ENCODE measurements at regions not wholly inside any gene's neighbourhood (a gene's known extent, or its start where the extent isn't known, plus 50 kb on each side); places are given as distances from the start of the nearest gene placed in this dataset.
"Not testable (repeated sequence)": the region's sequence is repeated elsewhere in the genome, so short reads cannot be mapped to it uniquely, and the experiment has no call there.

GRCh38 chr13:55887561-55887960 is 1253.2 kb upstream of the PRR20A start:
- no peak for DNase-seq

GRCh38 chr13:55893540-55893939 is 1247.2 kb upstream of the PRR20A start:
- no peak for DNase-seq

GRCh38 chr13:55937180-55937579 is 1203.5 kb upstream of the PRR20A start:
- DNase-seq = no peak

GRCh38 chr13:55948175-55948574 is 1192.5 kb upstream of the PRR20A start:
- DNase-seq = no peak

GRCh38 chr13:55963934-55964333 is 1176.8 kb upstream of the PRR20A start:
- DNase-seq = no peak

GRCh38 chr13:55967055-55967454 is 1173.7 kb upstream of the PRR20A start:
- no peak for DNase-seq

GRCh38 chr13:55977436-55977835 is 1163.3 kb upstream of the PRR20A start:
- DNase-seq = no peak

GRCh38 chr13:55981381-55981780 is 1159.3 kb upstream of the PRR20A start:
- DNase-seq = no peak

- not testable (repeated sequence) for DNase-seq
Measured at GRCh38 chr13:55984026-55984425, 1156.7 kb upstream of the PRR20A start.

GRCh38 chr13:55990631-55991030 is 1150.1 kb upstream of the PRR20A start:
- no peak for DNase-seq

- no peak for DNase-seq
Measured at GRCh38 chr13:55991666-55992065, 1149.1 kb upstream of the PRR20A start.

GRCh38 chr13:55992145-55992544 is 1148.6 kb upstream of the PRR20A start:
- DNase-seq = no peak

GRCh38 chr13:55999709-56000108 is 1141.0 kb upstream of the PRR20A start:
- DNase-seq = no peak

GRCh38 chr13:56009418-56009817 is 1131.3 kb upstream of the PRR20A start:
- no peak for DNase-seq

GRCh38 chr13:56012644-56013043 is 1128.1 kb upstream of the PRR20A start:
- DNase-seq = no peak

- DNase-seq = no peak
Measured at GRCh38 chr13:56015919-56016318, 1124.8 kb upstream of the PRR20A start.

- DNase-seq = no peak
Measured at GRCh38 chr13:56019606-56020005, 1121.1 kb upstream of the PRR20A start.

GRCh38 chr13:56020425-56020824 is 1120.3 kb upstream of the PRR20A start:
- no peak for DNase-seq

- no peak for DNase-seq
Measured at GRCh38 chr13:56039992-56040391, 1100.7 kb upstream of the PRR20A start.

- DNase-seq = no peak
Measured at GRCh38 chr13:56066321-56066720, 1074.4 kb upstream of the PRR20A start.

- no peak for DNase-seq
Measured at GRCh38 chr13:56102641-56103040, 1038.1 kb upstream of the PRR20A start.

- no peak for DNase-seq
Measured at GRCh38 chr13:56110751-56111150, 1030.0 kb upstream of the PRR20A start.

- no peak for DNase-seq
Measured at GRCh38 chr13:56134524-56134923, 1006.2 kb upstream of the PRR20A start.

GRCh38 chr13:56166864-56167263 is 973.9 kb upstream of the PRR20A start:
- DNase-seq = no peak

- no peak for DNase-seq
Measured at GRCh38 chr13:56168581-56168980, 972.1 kb upstream of the PRR20A start.
